Activated gamma-delta T cell treated with anti-CD3 and anti-CD28 coated beads, Interleukin-2, amount 50 U/mL, for 16 hours (primary cell): ENCODE measurements at regions not wholly inside any gene's neighbourhood (a gene's known extent, or its start where the extent isn't known, plus 50 kb on each side); places are given as distances from the start of the nearest gene placed in this dataset.

Experiments
- DNase-seq: peaks from one replicate; pipeline ENCODE4 v3.0.0-alpha.2; 2020; ENCODE audit warnings: low read depth

GRCh38 chr6:21816231-21816630, 222.7 kb downstream of the SOX4 start:
- DNase-seq = no peak

- no peak for DNase-seq
Observed at GRCh38 chr6:21820442-21820841, 226.9 kb downstream of the SOX4 start.

GRCh38 chr6:21823371-21823770, 229.8 kb downstream of the SOX4 start:
- DNase-seq = no peak

- no peak for DNase-seq
Observed at GRCh38 chr6:21824431-21825177, 231.1 kb downstream of the SOX4 start.

- no peak for DNase-seq
Observed at GRCh38 chr6:21826023-21826422, 232.5 kb downstream of the SOX4 start.

GRCh38 chr6:21826904-21827303, 233.4 kb downstream of the SOX4 start:
- no peak for DNase-seq

GRCh38 chr6:21827425-21828202, 234.1 kb downstream of the SOX4 start:
- no peak for DNase-seq

GRCh38 chr6:21828704-21829103, 235.2 kb downstream of the SOX4 start:
- DNase-seq = no peak

- DNase-seq = no peak
Observed at GRCh38 chr6:21829126-21829525, 235.6 kb downstream of the SOX4 start.

GRCh38 chr6:21831521-21832291, 238.2 kb downstream of the SOX4 start:
- DNase-seq = no peak

GRCh38 chr6:21836277-21836676, 242.7 kb downstream of the SOX4 start:
- DNase-seq = no peak

GRCh38 chr6:21836772-21837425, 243.3 kb downstream of the SOX4 start:
- no peak for DNase-seq

- DNase-seq = no peak
Observed at GRCh38 chr6:21840428-21840827, 246.9 kb downstream of the SOX4 start.

- no peak for DNase-seq
Observed at GRCh38 chr6:21842875-21843645, 249.5 kb downstream of the SOX4 start.

GRCh38 chr6:21844120-21844917, 250.8 kb downstream of the SOX4 start:
- DNase-seq = no peak

- DNase-seq = no peak
Observed at GRCh38 chr6:21845018-21845417, 251.5 kb downstream of the SOX4 start.

- no peak for DNase-seq
Observed at GRCh38 chr6:21845439-21846140, 252.0 kb downstream of the SOX4 start.

- no peak for DNase-seq
Observed at GRCh38 chr6:21846541-21847451, 253.2 kb downstream of the SOX4 start.
